H54 (cell line): ENCODE measurements at regions not wholly inside any gene's neighbourhood (a gene's known extent, or its start where the extent isn't known, plus 50 kb on each side); places are given as distances from the start of the nearest gene placed in this dataset.

Experiments
- DNase-seq: peaks from one replicate; pipeline ENCODE4 v3.0.0; 2011; ENCODE audit warnings: low spot score, mixed read lengths; ENCODE audit not compliant: insufficient read length
- FAIRE-seq: peaks from 3 replicates; lab custom pipeline; 2011; peaks lifted over from hg19 to GRCh38; lab: Jason Lieb, UNC
- POLR2A ChIP-seq: IDR thresholded peaks from 2 replicates; pipeline ENCODE4 v1.6.1; 2011; ENCODE audit warnings: low read depth, mild to moderate bottlenecking, low read length

GRCh38 chr4:115361781-115362180 lies 248.4 kb upstream of the NDST4 start:
- no peak for DNase-seq
- no peak for TF ChIP-seq POLR2A
- FAIRE-seq, result no peak

- DNase-seq (no peak), FAIRE-seq (no peak)
- no peak for TF ChIP-seq POLR2A
Measured at GRCh38 chr4:115360431-115360830, 247.0 kb upstream of the NDST4 start.

GRCh38 chr4:115357776-115358175 lies 244.4 kb upstream of the NDST4 start:
- FAIRE-seq (no peak), DNase-seq (no peak)
- TF ChIP-seq POLR2A, result no peak

- DNase-seq, result no peak
- FAIRE-seq, result no peak
- TF ChIP-seq POLR2A, result no peak
Measured at GRCh38 chr4:115356176-115356575, 242.8 kb upstream of the NDST4 start.

- no peak for DNase-seq
- FAIRE-seq, result no peak
- TF ChIP-seq POLR2A, result no peak
Measured at GRCh38 chr4:115355329-115355728, 241.9 kb upstream of the NDST4 start.

- DNase-seq (no peak), FAIRE-seq (no peak)
- TF ChIP-seq POLR2A, result no peak
Measured at GRCh38 chr4:115353370-115353769, 239.9 kb upstream of the NDST4 start.

GRCh38 chr4:115343171-115343570 lies 229.8 kb upstream of the NDST4 start:
- FAIRE-seq, result no peak
- DNase-seq, result no peak
- TF ChIP-seq POLR2A, result no peak

- DNase-seq (no peak), FAIRE-seq (no peak)
- TF ChIP-seq POLR2A, result no peak
Measured at GRCh38 chr4:115334736-115335411, 221.5 kb upstream of the NDST4 start.

GRCh38 chr4:115332078-115332477 lies 218.7 kb upstream of the NDST4 start:
- no peak for TF ChIP-seq POLR2A
- DNase-seq, result no peak
- no peak for FAIRE-seq

- FAIRE-seq (no peak), DNase-seq (no peak)
- no peak for TF ChIP-seq POLR2A
Measured at GRCh38 chr4:115331241-115331640, 217.8 kb upstream of the NDST4 start.

GRCh38 chr4:115325836-115326235 lies 212.4 kb upstream of the NDST4 start:
- FAIRE-seq (no peak), DNase-seq (no peak)
- TF ChIP-seq POLR2A, result no peak

GRCh38 chr4:115323106-115323707 lies 209.8 kb upstream of the NDST4 start:
- no peak for FAIRE-seq
- no peak for TF ChIP-seq POLR2A
- DNase-seq, result no peak

GRCh38 chr4:115315182-115315581 lies 201.8 kb upstream of the NDST4 start:
- TF ChIP-seq POLR2A, result no peak
- DNase-seq, result no peak
- no peak for FAIRE-seq

GRCh38 chr4:115310641-115311040 lies 197.2 kb upstream of the NDST4 start:
- no peak for TF ChIP-seq POLR2A
- DNase-seq (no peak), FAIRE-seq (no peak)

GRCh38 chr4:115294717-115295116 lies 181.3 kb upstream of the NDST4 start:
- FAIRE-seq (no peak), DNase-seq (no peak)
- TF ChIP-seq POLR2A, result no peak
